HEK293T (cell line): ENCODE measurements at regions not wholly inside any gene's neighbourhood (a gene's known extent, or its start where the extent isn't known, plus 50 kb on each side); places are given as distances from the start of the nearest gene placed in this dataset.

Experiments
- CTCF ChIA-PET: fragments of 350-600 bp; formaldehyde crosslinking; extraction: SDS; loops from one replicate; lab custom pipeline; 2021; ENCODE audit warnings: antibody characterized with exemption, inconsistent platforms; lab: Yijun Ruan, JAX
- POLR2A ChIA-PET: fragments of 350-600 bp; formaldehyde crosslinking; extraction: SDS; loops from one replicate; lab custom pipeline; 2020; ENCODE audit warnings: antibody characterized with exemption, inconsistent platforms; lab: Yijun Ruan, JAX
- DNase-seq: peaks from one replicate; pipeline ENCODE4 v3.0.0; 2012; ENCODE audit warnings: mixed read lengths; ENCODE audit errors: extremely low spot score
- ARNT ChIP-seq: fragments of 450-650 bp; IDR thresholded peaks from 2 replicates; pipeline ENCODE4 v1.6.1; 2017; ENCODE audit warnings: mild to moderate bottlenecking
- BHLHE40 ChIP-seq: fragments of 450-650 bp; IDR thresholded peaks from 2 replicates; pipeline ENCODE4 v1.6.1; 2016; ENCODE audit warnings: mild to moderate bottlenecking, moderate library complexity, borderline replicate concordance
- CTBP1 ChIP-seq: fragments of 450-650 bp; IDR thresholded peaks from 2 replicates; pipeline ENCODE4 v1.6.1; 2016; ENCODE audit warnings: borderline replicate concordance
- ELF4 ChIP-seq: fragments of 450-650 bp; IDR thresholded peaks from 2 replicates; pipeline ENCODE4 v1.6.1; 2017; ENCODE audit warnings: antibody characterized with exemption
- FOXA1 ChIP-seq: fragments of 450-650 bp; IDR thresholded peaks from 2 replicates; pipeline ENCODE4 v1.6.1; 2016; ENCODE audit warnings: mild to moderate bottlenecking
- FOXK2 ChIP-seq: fragments of 450-650 bp; IDR thresholded peaks from 2 replicates; pipeline ENCODE4 v1.6.1; 2016; ENCODE audit warnings: mild to moderate bottlenecking
- FOXM1 ChIP-seq: fragments of 450-650 bp; IDR thresholded peaks from 2 replicates; pipeline ENCODE4 v1.6.1; 2017; ENCODE audit warnings: mild to moderate bottlenecking, borderline replicate concordance
- HDGF ChIP-seq: fragments of 450-650 bp; IDR thresholded peaks from 2 replicates; pipeline ENCODE4 v1.6.1; 2017; ENCODE audit warnings: antibody characterized with exemption, borderline replicate concordance
- L3MBTL2 ChIP-seq: fragments of 450-650 bp; conservative IDR thresholded peaks from 2 replicates; pipeline ENCODE4 v1.6.1; 2016; ENCODE audit warnings: mild to moderate bottlenecking
- LEF1 ChIP-seq: fragments of 450-650 bp; IDR thresholded peaks from 2 replicates; pipeline ENCODE4 v1.6.1; 2017; ENCODE audit warnings: mild to moderate bottlenecking, borderline replicate concordance
- NFRKB ChIP-seq: fragments of 450-650 bp; IDR thresholded peaks from 2 replicates; pipeline ENCODE4 v1.6.1; 2016; ENCODE audit warnings: mild to moderate bottlenecking, moderate library complexity
- PKNOX1 ChIP-seq: fragments of 450-650 bp; IDR thresholded peaks from 2 replicates; pipeline ENCODE4 v1.6.1; 2016
- SP1 ChIP-seq: fragments of 450-650 bp; IDR thresholded peaks from 2 replicates; pipeline ENCODE4 v1.6.1; 2017
- SUZ12 ChIP-seq: fragments of 450-650 bp; IDR thresholded peaks from 2 replicates; pipeline ENCODE4 v1.6.1; 2016; ENCODE audit warnings: mild to moderate bottlenecking
- TARDBP ChIP-seq: fragments of 450-650 bp; IDR thresholded peaks from 2 replicates; pipeline ENCODE4 v1.6.1; 2016
- ZNF384 ChIP-seq: fragments of 450-650 bp; IDR thresholded peaks from 2 replicates; pipeline ENCODE4 v1.6.1; 2016

DNA sequence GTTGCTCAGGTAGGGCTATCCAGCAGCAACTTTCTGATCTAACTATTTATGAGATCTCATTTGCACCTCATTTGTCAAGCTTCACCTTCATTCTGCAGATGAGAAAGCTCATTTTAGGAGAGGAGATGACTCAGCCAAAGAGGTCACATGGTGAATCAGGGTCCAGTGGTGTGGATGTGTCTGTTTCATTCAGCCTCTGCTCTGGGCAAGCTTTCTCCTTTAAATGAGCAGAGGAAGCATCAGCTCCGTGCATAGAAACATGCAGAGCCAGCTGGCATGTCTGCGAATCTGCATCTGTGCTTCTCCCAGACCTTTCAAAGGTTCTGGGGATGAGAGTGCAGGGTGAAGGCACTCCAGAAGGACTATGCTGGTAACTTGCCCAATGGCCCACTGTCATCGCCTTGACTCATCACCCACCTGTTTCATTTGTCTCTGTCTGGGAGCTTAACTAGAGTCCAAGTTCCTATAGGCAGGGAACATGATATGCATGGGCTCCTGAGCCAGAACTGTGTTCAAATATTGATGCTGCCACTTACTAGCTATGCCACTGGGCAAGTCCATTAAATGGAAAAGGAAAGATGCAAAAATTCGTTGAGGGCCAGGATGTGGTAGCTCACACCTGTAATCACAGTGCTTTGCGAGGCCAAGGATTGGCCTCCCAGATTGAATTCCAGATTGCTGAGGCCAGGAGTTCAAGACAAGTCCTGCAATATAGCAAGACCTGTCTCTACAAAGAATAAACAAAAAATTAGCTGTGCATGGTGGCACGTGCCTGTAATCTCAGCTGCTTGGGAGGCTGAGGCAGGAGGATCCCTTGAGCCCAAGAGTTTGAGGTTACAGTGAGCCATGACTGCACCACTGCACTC, 67.1 kb upstream of the NLK start:
- ChIA-PET POLR2A (no interaction called here), CTCF (interaction anchor here (1.6 kb wide), 1 partner anchor 10 kb away, joined by 3 read pairs; no protein-coding TSS in a partner anchor)
- no peak for DNase-seq
- TF ChIP-seq CTBP1, result no peak
- TF ChIP-seq FOXM1, result no peak
- no peak for TF ChIP-seq ELF4
- no peak for TF ChIP-seq FOXA1
- TF ChIP-seq SP1, result no peak
- TF ChIP-seq ZNF384, result no peak
- no peak for TF ChIP-seq PKNOX1
- no peak for TF ChIP-seq FOXK2
- TF ChIP-seq LEF1, result no peak
- TF ChIP-seq TARDBP, result no peak

DNA sequence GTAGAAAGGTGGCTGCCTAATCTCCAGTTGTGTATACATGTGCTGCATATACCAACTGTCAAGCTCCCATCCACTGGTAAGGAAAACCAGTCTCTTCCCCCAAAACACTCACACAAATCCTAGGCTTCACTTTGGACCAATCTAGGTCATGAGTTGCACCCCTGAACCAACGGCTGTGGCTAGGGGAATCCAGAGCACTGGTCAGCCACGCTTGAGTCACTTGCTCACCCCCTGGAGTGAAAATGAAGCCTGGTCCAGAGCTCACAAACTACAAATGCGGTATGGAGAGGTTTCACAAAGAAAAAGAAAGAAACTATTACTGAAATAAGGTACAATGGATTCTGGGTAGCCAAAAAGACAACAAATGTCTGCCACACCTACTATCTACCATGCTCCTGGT, 66.1 kb upstream of the NLK start:
- TF ChIP-seq FOXK2, result no peak
- TF ChIP-seq L3MBTL2, result no peak
- TF ChIP-seq ELF4, result no peak
- TF ChIP-seq HDGF, result no peak
- no peak for TF ChIP-seq SP1
- no peak for TF ChIP-seq BHLHE40
- TF ChIP-seq ZNF384, result no peak
- no peak for TF ChIP-seq PKNOX1
- ChIA-PET POLR2A (no interaction called here), CTCF (no interaction called here)
- no peak for DNase-seq

DNA sequence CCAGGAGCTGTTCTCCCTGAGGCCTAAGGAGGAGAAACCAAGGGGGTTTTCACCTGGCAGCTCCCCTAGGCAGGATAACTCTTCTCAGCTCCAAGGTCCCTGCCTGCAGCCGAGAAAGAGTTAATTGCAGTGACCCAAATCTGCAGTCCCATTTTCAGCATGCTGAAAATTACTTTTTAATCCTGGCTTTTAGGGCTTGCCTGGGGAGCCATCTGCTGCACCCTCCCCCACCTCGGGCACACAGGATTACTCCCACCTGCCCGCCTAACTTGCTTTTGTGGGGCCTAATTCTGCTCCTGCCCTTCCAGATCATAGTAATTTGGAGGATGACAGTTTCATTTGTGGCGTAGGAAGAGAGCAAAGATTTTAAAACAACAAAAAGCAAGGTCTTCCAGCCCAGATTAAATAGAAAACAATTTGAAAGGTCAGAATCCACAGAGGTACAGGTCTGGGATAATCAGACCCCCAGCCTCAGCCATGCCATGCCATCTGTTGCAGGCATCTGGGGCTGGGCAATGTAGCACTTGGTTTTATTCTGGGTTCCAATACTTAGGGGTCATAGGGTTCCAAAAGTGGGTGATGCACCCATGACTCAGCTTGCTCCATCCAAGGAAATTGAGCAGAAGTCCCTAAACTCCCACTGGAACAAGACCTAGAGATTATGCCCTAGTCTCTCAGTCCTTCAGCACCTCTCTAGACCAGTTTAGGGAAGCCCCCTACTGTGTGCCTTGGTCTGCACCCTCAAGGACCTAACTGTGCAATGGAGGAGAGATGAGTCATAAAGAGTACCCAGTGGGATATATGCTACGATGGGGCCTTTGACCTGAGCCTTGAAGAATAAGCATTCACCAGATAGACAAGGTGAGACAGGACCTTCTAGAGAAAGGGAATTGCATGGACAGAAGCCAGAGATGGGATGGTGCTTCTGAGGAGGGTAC, 64.5 kb upstream of the NLK start:
- TF ChIP-seq LEF1 (no peak), CTBP1 (no peak), SP1 (no peak), BHLHE40 (no peak), ELF4 (no peak), PKNOX1 (no peak), ZNF384 (no peak), SUZ12 (no peak), FOXM1 (no peak), ARNT (no peak), L3MBTL2 (no peak), NFRKB (no peak), HDGF (no peak), FOXA1 (no peak), FOXK2 (no peak)
- DNase-seq, result no peak

DNA sequence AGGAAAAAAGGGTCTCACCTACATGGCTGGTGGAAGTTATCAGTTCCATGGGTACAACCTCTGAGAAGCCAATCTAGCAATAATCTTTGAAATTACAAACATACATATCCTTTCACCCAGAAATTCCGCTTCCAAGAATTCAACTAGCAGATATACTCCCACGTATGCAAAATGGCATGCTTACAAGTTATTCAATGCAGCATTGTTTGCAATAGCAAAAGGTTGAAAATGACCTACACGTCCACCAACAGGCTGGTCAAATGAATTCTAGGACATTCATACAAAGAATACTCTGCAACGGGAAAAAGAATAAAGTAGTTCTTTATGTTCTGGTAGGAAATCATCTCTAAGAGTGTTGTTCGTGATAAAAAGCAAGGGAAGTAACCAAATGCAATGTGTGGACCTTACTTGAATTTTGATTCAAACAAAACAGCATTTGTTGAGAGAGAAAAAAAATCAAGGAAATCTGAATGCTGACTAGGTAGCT, 63.7 kb upstream of the NLK start:
- ChIA-PET CTCF (no interaction called here), POLR2A (no interaction called here)
- DNase-seq, result no peak
- TF ChIP-seq SUZ12 (no peak), FOXK2 (no peak), CTBP1 (no peak), NFRKB (no peak)

More for the DNA sequence above, 64.5 kb upstream of the NLK start:
- POLR2A ChIA-PET, result no interaction called here
- CTCF ChIA-PET, result no interaction called here

GRCh38 chr17:27980043-27980442, 62.4 kb upstream of the NLK start:
- POLR2A ChIA-PET, result no interaction called here
- no peak for TF ChIP-seq FOXM1
- no peak for TF ChIP-seq ELF4
- no peak for TF ChIP-seq FOXA1
- TF ChIP-seq CTBP1, result no peak
- no peak for DNase-seq
- CTCF ChIA-PET, result no interaction called here

GRCh38 chr17:27981978-27982377, 60.5 kb upstream of the NLK start:
- TF ChIP-seq NFRKB (no peak), ELF4 (no peak), LEF1 (no peak), CTBP1 (no peak)
- ChIA-PET CTCF (no interaction called here), POLR2A (no interaction called here)
- DNase-seq, result no peak
